SU-DHL-6 (cell line): ENCODE measurements at regions not wholly inside any gene's neighbourhood (a gene's known extent, or its start where the extent isn't known, plus 50 kb on each side); places are given as distances from the start of the nearest gene placed in this dataset.

Experiments
- EZH2phosphoT487 ChIP-seq: fragments of 200-600 bp; sonication (generic), shearing (Covaris generic); conservative IDR thresholded peaks from 2 replicates; pipeline ENCODE4 v1.6.1; 2018; ENCODE audit warnings: mild to moderate bottlenecking, antibody characterized with exemption, low read length, moderate library complexity, mixed read lengths
- TF ChIP-seq, protein P1 (sequence below): fragments of 200-600 bp; sonication (generic); IDR thresholded peaks from one replicate; pipeline ENCODE4 v1.5.1; 2017; ENCODE audit warnings: antibody characterized with exemption, mild to moderate bottlenecking, low read length, moderate library complexity; ENCODE audit not compliant: insufficient read depth, poor library complexity, severe bottlenecking

- TF ChIP-seq, protein P1, sequence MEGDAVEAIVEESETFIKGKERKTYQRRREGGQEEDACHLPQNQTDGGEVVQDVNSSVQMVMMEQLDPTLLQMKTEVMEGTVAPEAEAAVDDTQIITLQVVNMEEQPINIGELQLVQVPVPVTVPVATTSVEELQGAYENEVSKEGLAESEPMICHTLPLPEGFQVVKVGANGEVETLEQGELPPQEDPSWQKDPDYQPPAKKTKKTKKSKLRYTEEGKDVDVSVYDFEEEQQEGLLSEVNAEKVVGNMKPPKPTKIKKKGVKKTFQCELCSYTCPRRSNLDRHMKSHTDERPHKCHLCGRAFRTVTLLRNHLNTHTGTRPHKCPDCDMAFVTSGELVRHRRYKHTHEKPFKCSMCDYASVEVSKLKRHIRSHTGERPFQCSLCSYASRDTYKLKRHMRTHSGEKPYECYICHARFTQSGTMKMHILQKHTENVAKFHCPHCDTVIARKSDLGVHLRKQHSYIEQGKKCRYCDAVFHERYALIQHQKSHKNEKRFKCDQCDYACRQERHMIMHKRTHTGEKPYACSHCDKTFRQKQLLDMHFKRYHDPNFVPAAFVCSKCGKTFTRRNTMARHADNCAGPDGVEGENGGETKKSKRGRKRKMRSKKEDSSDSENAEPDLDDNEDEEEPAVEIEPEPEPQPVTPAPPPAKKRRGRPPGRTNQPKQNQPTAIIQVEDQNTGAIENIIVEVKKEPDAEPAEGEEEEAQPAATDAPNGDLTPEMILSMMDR: no peak
- no peak for TF ChIP-seq EZH2phosphoT487
Observed at GRCh38 chr1:25023190-25023578, 93.1 kb upstream of the RUNX3 start.
